Keratinocyte (primary cell): ENCODE measurements at regions not wholly inside any gene's neighbourhood (a gene's known extent, or its start where the extent isn't known, plus 50 kb on each side); places are given as distances from the start of the nearest gene placed in this dataset.

Experiments
- DNase-seq: peaks from one replicate; pipeline ENCODE4 v3.0.0-alpha.2; 2011; ENCODE audit warnings: low read depth, missing footprints, low spot score
- FAIRE-seq: peaks from 2 replicates; lab custom pipeline; 2011; peaks lifted over from hg19 to GRCh38; lab: Jason Lieb, UNC
- H2AFZ ChIP-seq: 2 replicates; pipeline ENCODE4 v1.6.0; 2012; ENCODE audit warnings: low read length, control low read depth, inconsistent platforms; ENCODE audit not compliant: control insufficient read depth
- H3K27ac ChIP-seq: 2 replicates; pipeline ENCODE4 v1.5.1; 2011; ENCODE audit warnings: low read length; ENCODE audit not compliant: control insufficient read depth, insufficient read depth
- H3K27me3 ChIP-seq: 3 replicates; pipeline ENCODE4 v1.6.0; 2011; ENCODE audit warnings: low read length; ENCODE audit not compliant: control insufficient read depth, insufficient read depth; ENCODE audit errors: extremely low read depth
- H3K36me3 ChIP-seq, 2 experiments: 2 replicates in 1 of 2; 3 replicates in 1 of 2; pipeline ENCODE4 v1.5.1; 2011; ENCODE audit warnings: low read length in 2 of 2, mild to moderate bottlenecking in 1 of 2; ENCODE audit not compliant: control insufficient read depth in 2 of 2, insufficient read depth in 2 of 2; ENCODE audit errors: extremely low read depth in 1 of 2
- H3K4me1 ChIP-seq: 3 replicates; pipeline ENCODE4 v1.5.1; 2011; ENCODE audit warnings: low read length; ENCODE audit not compliant: control insufficient read depth, insufficient read depth; ENCODE audit errors: extremely low read depth
- H3K4me2 ChIP-seq: 3 replicates; pipeline ENCODE4 v1.6.0; 2011; ENCODE audit warnings: low read depth, low read length; ENCODE audit not compliant: control insufficient read depth, insufficient read depth; ENCODE audit errors: extremely low read depth
- H3K4me3 ChIP-seq, 3 experiments: fragments of 200-600 bp in 1 of 3; sonication (generic) in 1 of 3; 2 replicates in 2 of 3; 3 replicates in 1 of 3; pipeline ENCODE4 v1.5.1; 2011 to 2016; ENCODE audit warnings: low read length in 3 of 3, mild to moderate bottlenecking in 3 of 3, control low read depth in 2 of 3, inconsistent platforms in 1 of 3, low read depth in 1 of 3, mixed read lengths in 1 of 3, mixed run types in 1 of 3, moderate library complexity in 1 of 3; ENCODE audit not compliant: control insufficient read depth in 2 of 3, insufficient read depth in 2 of 3; ENCODE audit errors: extremely low read depth in 1 of 3
- H3K79me2 ChIP-seq: 2 replicates; pipeline ENCODE4 v1.6.0; 2012; ENCODE audit warnings: low read length; ENCODE audit not compliant: control insufficient read depth, insufficient read depth
- H3K9ac ChIP-seq: 3 replicates; pipeline ENCODE4 v1.6.0; 2011; ENCODE audit warnings: low read length; ENCODE audit not compliant: control insufficient read depth, insufficient read depth; ENCODE audit errors: extremely low read depth
- H3K9me1 ChIP-seq: 3 replicates; pipeline ENCODE4 v1.6.0; 2011; ENCODE audit warnings: low read length; ENCODE audit not compliant: control insufficient read depth, insufficient read depth; ENCODE audit errors: extremely low read depth
- H3K9me3 ChIP-seq: 2 replicates; pipeline ENCODE4 v1.5.1; 2012; ENCODE audit warnings: low read depth, low read length; ENCODE audit not compliant: control insufficient read depth
- H4K20me1 ChIP-seq: 3 replicates; pipeline ENCODE4 v1.6.0; 2011; ENCODE audit warnings: low read length; ENCODE audit not compliant: control insufficient read depth, insufficient read depth; ENCODE audit errors: extremely low read depth
- CTCF ChIP-seq, 3 experiments: IDR thresholded peaks in 1 of 3; conservative IDR thresholded peaks in 1 of 3; optimal IDR thresholded peaks in 1 of 3; 2 replicates in 2 of 3; 3 replicates in 1 of 3; pipeline versions ENCODE3 to v1.5.1; 2011; ENCODE audit warnings: low read length in 3 of 3, mild to moderate bottlenecking in 3 of 3, moderate library complexity in 2 of 3, control low read depth in 1 of 3, inconsistent platforms in 1 of 3; ENCODE audit not compliant: insufficient read depth in 2 of 3; ENCODE audit errors: extremely low read depth in 1 of 3
- EZH2 ChIP-seq: IDR thresholded peaks from one replicate; pipeline ENCODE4 v1.6.1; 2012; ENCODE audit warnings: inconsistent platforms, mild to moderate bottlenecking, low read length, moderate library complexity
- dilution Hi-C: fragments of 300-500 bp; cut with MboI; formaldehyde crosslinking; loops from one replicate; pipeline ENCODE4 v1.7.0; 2020; ENCODE audit warnings: low sequenced_read_pairs; ENCODE audit not compliant: extremely low pct_ligation_motif_present

DNA sequence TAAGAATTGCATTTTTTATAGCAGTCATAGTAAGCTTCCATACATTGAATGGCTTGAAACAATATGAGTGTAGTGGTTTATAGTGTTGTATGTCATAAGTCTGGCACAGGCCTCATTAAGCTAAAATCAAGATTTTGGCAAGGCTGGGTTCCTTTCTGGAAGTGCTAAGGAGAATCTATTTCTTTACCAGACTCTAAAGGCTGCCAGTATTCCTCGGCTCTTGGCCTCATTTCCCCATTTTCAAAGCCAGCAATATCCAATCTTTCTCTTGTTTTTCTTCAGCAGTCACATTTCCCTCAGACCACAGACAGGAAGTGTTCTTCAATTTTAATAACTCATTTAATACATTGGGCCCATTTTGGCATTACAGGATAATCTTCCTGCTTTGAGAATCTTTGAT, 1155.5 kb upstream of the PABPC4L start:
- no peaks in the 10 kb centered on the region for H3K27me3 ChIP-seq
- no peak for DNase-seq
- no peak for FAIRE-seq

GRCh38 chr4:135354876-135355275, 1153.3 kb upstream of the PABPC4L start:
- H3K4me2 ChIP-seq: no peak overlapping the region
- H3K9me3 ChIP-seq: no peaks in the 10 kb centered on the region
- FAIRE-seq (no peak), DNase-seq (no peak)
- dilution Hi-C loops: no loop called here
- no peaks in the 10 kb centered on the region for H3K27me3 ChIP-seq
- no peak overlapping the region for H3K27ac ChIP-seq
- TF ChIP-seq EZH2 (no peak), CTCF (optimal IDR thresholded peaks at IDR 0.05 in 1 of 3, IDR thresholded peaks at IDR 0.05 in 1 of 3, conservative IDR thresholded peaks at IDR 0.05 in 1 of 3; ENCODE audit: extremely low read depth in 1 of 3, insufficient read depth in 2 of 3, low read length in 3 of 3) (no peak)
- H3K4me3 ChIP-seq: no peak overlapping the region
- H3K9me1 ChIP-seq: no peaks in the 10 kb centered on the region
- no peaks in the 10 kb centered on the region for H3K36me3 ChIP-seq
- H2AFZ ChIP-seq: no peak overlapping the region
- H4K20me1 ChIP-seq: no peaks in the 10 kb centered on the region
- no peaks in the 10 kb centered on the region for H3K4me1 ChIP-seq
- no peak overlapping the region for H3K9ac ChIP-seq
- H3K79me2 ChIP-seq: no peaks in the 10 kb centered on the region

More for the DNA sequence above, 1155.5 kb upstream of the PABPC4L start:
- Histone ChIP-seq H3K9me3 (no peaks in the 10 kb centered on the region), H3K79me2 (no peaks in the 10 kb centered on the region), H3K4me1 (no peaks in the 10 kb centered on the region), H3K4me2 (no peak overlapping the region), H3K9ac (no peak overlapping the region), H3K4me3 (no peak overlapping the region), H4K20me1 (no peaks in the 10 kb centered on the region), H3K36me3 (no peaks in the 10 kb centered on the region), H3K27ac (no peak overlapping the region), H3K9me1 (no peaks in the 10 kb centered on the region), H2AFZ (no peak overlapping the region)
- dilution Hi-C loops: no loop called here
- TF ChIP-seq EZH2 (no peak), CTCF (optimal IDR thresholded peaks at IDR 0.05 in 1 of 3, IDR thresholded peaks at IDR 0.05 in 1 of 3, conservative IDR thresholded peaks at IDR 0.05 in 1 of 3; ENCODE audit: extremely low read depth in 1 of 3, insufficient read depth in 2 of 3, low read length in 3 of 3) (no peak)
